Mucosa of descending colon (tissue), 3 donors: ENCODE measurements at regions not wholly inside any gene's neighbourhood (a gene's known extent, or its start where the extent isn't known, plus 50 kb on each side); places are given as distances from the start of the nearest gene placed in this dataset.

Source experiments
- ATAC-seq: fragments of 200-7000 bp; cut with Tn5 transposase; one replicate; pipeline ENCODE4 v1.9.1; 2020; ENCODE audit warnings: mild to moderate bottlenecking, moderate library complexity
- DNase-seq, 3 donors: peaks; one replicate each; pipeline ENCODE4 v3.0.0-alpha.2; 2020
- H3K36me3 ChIP-seq: fragments of 200-600 bp; one replicate; pipeline ENCODE4 v1.8.0; 2021; ENCODE audit warnings: low read depth, mild to moderate bottlenecking
- H3K4me1 ChIP-seq: fragments of 200-600 bp; one replicate; pipeline ENCODE4 v1.8.0; 2021; ENCODE audit warnings: low read depth, mild to moderate bottlenecking
- H3K4me3 ChIP-seq: fragments of 200-600 bp; one replicate; pipeline ENCODE4 v1.8.0; 2021; ENCODE audit warnings: mild to moderate bottlenecking
- H3K9me3 ChIP-seq: fragments of 200-600 bp; one replicate; pipeline ENCODE4 v1.8.0; 2021; ENCODE audit warnings: mild to moderate bottlenecking
- intact Hi-C, 2 donors: fragments of 100-400 bp; cut with DNase I in 1 of 2; cut with micrococcal nuclease in 1 of 2; formaldehyde crosslinking; loops; one replicate each; pipeline versions ENCODE4 v1.11.0 to v1.11.1; 2022; cut with DNase I, micrococcal nuclease
- TF ChIP-seq, protein P1 (sequence below): fragments of 200-600 bp; IDR thresholded peaks from one replicate; pipeline ENCODE4 v1.8.0; 2022; ENCODE audit warnings: antibody characterized with exemption, mild to moderate bottlenecking
- donor health status: DM: no; HTN: no; CAD: no; lungs with moderate emphysema.
- donor health status: DM: no; HTN: no; CAD: no.
- donor health status: DM: no; HTN: yes; CAD: no.

DNA sequence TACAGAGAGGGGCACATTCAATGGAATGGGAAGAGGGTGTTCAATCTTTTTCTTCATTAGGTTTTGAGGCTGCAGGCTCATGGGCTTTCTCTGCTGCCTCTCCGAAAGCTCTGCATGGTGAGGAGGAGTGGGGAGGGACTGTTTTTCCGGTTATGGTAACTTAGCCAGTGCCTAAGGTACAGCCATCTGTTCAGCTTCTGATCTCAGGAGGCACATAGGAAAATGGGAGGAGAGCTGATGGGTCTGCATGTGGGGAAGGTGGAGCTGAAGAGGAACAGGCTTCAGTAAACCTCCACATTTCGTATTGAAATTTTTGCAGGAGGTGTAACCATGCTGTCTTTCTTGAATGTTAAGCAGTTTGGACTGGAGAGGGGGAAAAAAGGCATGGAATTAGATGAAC lies 1020.4 kb upstream of the WWC1 start:
- TF ChIP-seq, protein P1, sequence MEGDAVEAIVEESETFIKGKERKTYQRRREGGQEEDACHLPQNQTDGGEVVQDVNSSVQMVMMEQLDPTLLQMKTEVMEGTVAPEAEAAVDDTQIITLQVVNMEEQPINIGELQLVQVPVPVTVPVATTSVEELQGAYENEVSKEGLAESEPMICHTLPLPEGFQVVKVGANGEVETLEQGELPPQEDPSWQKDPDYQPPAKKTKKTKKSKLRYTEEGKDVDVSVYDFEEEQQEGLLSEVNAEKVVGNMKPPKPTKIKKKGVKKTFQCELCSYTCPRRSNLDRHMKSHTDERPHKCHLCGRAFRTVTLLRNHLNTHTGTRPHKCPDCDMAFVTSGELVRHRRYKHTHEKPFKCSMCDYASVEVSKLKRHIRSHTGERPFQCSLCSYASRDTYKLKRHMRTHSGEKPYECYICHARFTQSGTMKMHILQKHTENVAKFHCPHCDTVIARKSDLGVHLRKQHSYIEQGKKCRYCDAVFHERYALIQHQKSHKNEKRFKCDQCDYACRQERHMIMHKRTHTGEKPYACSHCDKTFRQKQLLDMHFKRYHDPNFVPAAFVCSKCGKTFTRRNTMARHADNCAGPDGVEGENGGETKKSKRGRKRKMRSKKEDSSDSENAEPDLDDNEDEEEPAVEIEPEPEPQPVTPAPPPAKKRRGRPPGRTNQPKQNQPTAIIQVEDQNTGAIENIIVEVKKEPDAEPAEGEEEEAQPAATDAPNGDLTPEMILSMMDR = no peak
- no peak for DNase-seq
- intact Hi-C loops = no loop called here
- Histone ChIP-seq H3K36me3 (no peaks in the 10 kb centered on the region), H3K4me1 (no peaks in the 10 kb centered on the region), H3K9me3 (no peaks in the 10 kb centered on the region), H3K4me3 (no peak overlapping the region)
- no peak for ATAC-seq

DNA sequence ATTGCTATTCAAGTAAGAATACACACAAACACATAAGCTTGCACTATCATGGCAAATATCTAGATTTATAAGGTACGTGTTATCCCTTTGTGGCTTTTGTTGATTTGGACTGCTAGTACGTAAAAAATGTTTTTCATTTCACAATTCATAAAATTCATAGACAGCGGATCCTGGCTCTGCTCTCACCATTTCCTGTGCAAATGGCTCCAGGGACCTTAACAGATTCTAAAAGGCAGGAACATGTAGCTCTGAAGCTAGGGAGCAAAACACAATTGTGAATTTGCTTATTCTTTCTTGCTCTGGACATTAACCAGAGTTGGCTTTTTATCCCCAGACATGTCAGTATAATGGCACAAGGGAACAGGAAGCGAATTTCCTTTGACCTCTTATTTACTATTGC lies 1019.9 kb upstream of the WWC1 start:
- DNase-seq (no peak), ATAC-seq (no peak)
- intact Hi-C loops = no loop called here
- TF ChIP-seq, protein P1 = no peak
- Histone ChIP-seq H3K9me3 (no peaks in the 10 kb centered on the region), H3K4me3 (no peak overlapping the region), H3K4me1 (no peaks in the 10 kb centered on the region), H3K36me3 (no peaks in the 10 kb centered on the region)

DNA sequence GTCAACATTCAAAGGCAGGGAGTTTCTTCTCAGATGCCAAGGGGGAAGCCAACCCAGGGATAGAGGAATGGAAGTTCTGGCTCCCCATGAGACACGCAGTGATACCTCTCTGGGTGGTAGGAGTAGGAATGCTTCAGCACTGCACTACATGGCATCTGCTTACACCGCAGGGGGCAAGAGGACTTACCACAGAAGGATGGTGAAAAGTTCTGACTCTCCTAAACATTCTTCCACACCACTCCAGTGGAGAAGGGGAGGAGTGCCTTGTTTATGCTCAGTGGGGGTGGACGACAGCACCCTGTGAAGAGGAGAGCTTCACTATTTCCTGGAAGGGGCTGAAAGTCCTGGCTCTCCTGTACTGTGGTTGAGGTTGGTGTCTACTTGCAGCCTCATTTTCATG lies 1011.3 kb upstream of the WWC1 start:
- Histone ChIP-seq H3K36me3 (no peaks in the 10 kb centered on the region), H3K4me1 (no peaks in the 10 kb centered on the region), H3K9me3 (no peaks in the 10 kb centered on the region), H3K4me3 (no peak overlapping the region)
- intact Hi-C loops = no loop called here
- DNase-seq (no peak), ATAC-seq (no peak)
- TF ChIP-seq, protein P1 = no peak

DNA sequence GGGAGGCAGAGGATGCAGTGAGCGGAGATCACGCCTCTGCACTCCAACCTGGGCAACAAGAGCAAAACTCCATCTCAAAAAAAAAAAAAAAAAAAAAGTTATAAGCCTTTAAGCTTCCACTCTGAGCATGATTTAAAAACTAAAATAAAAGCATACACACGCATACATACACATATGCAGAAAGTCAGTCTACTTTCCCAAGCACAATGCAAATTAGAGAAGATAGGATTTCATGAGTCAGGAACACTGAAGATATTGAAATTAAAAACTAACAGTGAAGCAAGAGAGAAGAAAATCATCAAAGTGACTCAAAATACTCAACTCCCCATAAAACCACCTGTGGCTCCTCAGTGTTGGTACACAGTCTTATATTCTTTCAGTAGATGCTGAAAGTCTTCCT lies 1009.5 kb upstream of the WWC1 start:
- intact Hi-C loops = no loop called here
- no peaks in the 10 kb centered on the region for H3K9me3 ChIP-seq
- ATAC-seq (no peak), DNase-seq (no peak)
- TF ChIP-seq, protein P1 = no peak
- H3K4me1 ChIP-seq = no peaks in the 10 kb centered on the region
- no peak overlapping the region for H3K4me3 ChIP-seq
- no peaks in the 10 kb centered on the region for H3K36me3 ChIP-seq

DNA sequence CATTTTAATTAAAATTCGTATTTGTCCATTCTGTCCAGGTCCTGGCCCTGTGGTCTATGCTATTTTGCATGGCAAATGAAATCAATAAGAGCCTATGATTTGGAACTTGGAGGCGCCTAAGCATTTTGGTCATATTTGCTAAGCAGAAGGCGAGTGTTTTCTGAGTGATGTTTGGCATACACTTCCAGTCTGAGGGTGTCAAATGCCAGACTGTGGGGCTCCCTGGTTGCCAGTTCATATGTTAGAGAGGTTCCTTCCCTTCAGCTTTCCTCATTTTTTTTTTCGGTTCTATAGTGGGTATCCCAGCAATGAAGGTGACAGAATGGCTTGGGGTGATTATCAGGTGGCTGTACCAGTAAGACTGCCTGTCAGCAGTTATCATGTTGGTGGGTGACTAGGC lies 1007.8 kb upstream of the WWC1 start:
- no peaks in the 10 kb centered on the region for H3K4me1 ChIP-seq
- no peaks in the 10 kb centered on the region for H3K36me3 ChIP-seq
- TF ChIP-seq, protein P1 = no peak
- DNase-seq (no peak), ATAC-seq (no peak)
- intact Hi-C loops = no loop called here
- H3K9me3 ChIP-seq = no peaks in the 10 kb centered on the region
- H3K4me3 ChIP-seq = no peak overlapping the region

DNA sequence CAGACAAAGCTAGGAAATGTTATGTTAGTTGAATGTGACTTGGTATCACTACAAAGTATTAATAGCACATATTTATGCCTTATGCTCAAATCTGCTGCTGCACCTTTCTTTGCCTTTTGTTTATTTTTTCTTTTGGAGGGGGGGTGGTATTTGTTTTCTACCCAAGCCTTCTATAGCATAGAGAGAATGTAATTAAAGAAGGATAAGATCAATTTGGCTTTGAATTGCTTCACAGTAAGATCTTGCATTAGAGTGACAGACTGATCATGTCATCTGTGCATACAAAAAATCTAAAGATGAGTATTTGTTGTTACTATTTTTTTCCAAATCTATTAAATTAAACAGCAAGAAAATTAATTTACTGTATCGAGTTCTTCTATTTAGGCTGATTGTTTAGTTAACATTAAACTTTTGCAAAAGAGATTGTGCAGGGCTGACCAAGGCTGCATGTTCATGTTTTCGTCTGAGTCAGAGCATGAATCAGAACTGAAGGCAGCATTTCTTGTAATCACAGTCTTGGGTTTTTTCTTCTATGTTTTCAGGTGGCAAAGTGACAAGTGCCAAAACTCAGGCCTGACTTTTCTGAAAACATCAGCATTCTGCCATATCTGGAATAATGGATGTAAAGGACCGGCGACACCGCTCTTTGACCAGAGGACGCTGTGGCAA lies 1007.1 kb upstream of the WWC1 start:
- TF ChIP-seq, protein P1 = no peak
- ATAC-seq (no peak), DNase-seq (no peak)
- Histone ChIP-seq H3K9me3 (no peaks in the 10 kb centered on the region), H3K4me3 (no peak overlapping the region), H3K4me1 (no peaks in the 10 kb centered on the region), H3K36me3 (no peaks in the 10 kb centered on the region)
- intact Hi-C loops = no loop called here
